ENCODE measurements at regions not wholly inside any gene's neighbourhood (a gene's known extent, or its start where the extent isn't known, plus 50 kb on each side); places are given as distances from the start of the nearest gene placed in this dataset.

DNA sequence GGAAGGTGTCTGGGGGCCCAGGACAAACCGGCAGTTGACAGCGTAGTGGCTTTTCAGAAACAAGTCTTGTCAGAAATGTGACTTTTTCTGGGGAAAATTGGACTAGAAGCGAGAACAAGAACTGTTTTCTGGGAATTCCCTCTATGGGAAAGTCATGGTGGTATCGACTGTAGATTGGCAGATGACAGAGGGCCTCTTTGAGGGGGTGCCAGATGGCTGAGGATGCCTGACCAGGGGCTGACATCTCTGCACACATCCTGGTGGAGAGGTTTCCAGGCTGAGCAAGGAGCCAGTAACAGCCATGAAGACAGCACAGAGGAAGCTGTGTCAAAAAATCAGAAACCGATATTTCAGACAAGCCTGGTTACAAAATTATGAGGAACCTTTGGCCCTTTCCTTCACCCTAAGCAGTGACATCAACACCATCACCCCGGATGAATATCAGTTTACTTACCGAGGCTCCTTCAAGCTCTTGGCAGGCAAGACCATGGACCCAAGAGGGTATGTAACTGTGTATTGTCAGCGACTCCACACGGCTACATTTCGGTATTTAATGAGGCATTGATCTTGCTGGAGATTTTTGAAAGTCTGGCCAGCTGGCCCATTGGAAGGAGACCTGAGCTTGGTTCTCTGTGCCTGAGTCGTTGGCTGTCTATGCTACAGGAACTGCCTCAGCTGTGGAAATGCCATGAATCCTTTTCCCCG is 1525.3 kb upstream of the TMEM132C start:
- TF ChIP-seq EZH2 (IDR thresholded peaks at IDR 0.05): no peak
- TF ChIP-seq, protein P1, sequence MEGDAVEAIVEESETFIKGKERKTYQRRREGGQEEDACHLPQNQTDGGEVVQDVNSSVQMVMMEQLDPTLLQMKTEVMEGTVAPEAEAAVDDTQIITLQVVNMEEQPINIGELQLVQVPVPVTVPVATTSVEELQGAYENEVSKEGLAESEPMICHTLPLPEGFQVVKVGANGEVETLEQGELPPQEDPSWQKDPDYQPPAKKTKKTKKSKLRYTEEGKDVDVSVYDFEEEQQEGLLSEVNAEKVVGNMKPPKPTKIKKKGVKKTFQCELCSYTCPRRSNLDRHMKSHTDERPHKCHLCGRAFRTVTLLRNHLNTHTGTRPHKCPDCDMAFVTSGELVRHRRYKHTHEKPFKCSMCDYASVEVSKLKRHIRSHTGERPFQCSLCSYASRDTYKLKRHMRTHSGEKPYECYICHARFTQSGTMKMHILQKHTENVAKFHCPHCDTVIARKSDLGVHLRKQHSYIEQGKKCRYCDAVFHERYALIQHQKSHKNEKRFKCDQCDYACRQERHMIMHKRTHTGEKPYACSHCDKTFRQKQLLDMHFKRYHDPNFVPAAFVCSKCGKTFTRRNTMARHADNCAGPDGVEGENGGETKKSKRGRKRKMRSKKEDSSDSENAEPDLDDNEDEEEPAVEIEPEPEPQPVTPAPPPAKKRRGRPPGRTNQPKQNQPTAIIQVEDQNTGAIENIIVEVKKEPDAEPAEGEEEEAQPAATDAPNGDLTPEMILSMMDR (IDR thresholded peaks at IDR 0.05): no peak
